ENCODE measurements at regions not wholly inside any gene's neighbourhood (a gene's known extent, or its start where the extent isn't known, plus 50 kb on each side); places are given as distances from the start of the nearest gene placed in this dataset.

GRCh38 chr10:44306762-44307161 lies 78.1 kb downstream of the CXCL12 start:
- intact Hi-C loops (cut with micrococcal nuclease; ENCODE audit: unreplicated experiment): no loop called here
- no peak overlapping the region for H3K27ac ChIP-seq
- no peaks in the 10 kb centered on the region for H4K20me1 ChIP-seq (ENCODE audit: insufficient read depth)
- no peaks in the 10 kb centered on the region for H3K36me3 ChIP-seq (ENCODE audit: low read depth)
- H3K9me3 ChIP-seq (ENCODE audit: insufficient read depth, low read depth): no peaks in the 10 kb centered on the region
- BruUV-seq (replicated peaks): no TSS peak
- ChIA-PET CTCF (no interaction called here), POLR2A (ENCODE audit: unreplicated experiment) (no interaction called here)
- no peaks in the 10 kb centered on the region; the same call in 1 of the 2 replicates for H3F3A ChIP-seq (ENCODE audit: insufficient read depth, low read depth)
- DNase-seq: no peak
- H3K4me2 ChIP-seq: no peak overlapping the region
- no peaks in the 10 kb centered on the region for H3K4me1 ChIP-seq (replicated peaks; ENCODE audit: insufficient read depth)
- H3K9me2 ChIP-seq (ENCODE audit: insufficient read depth): no peaks in the 10 kb centered on the region; the same call in 1 of the 2 replicates
- H3K27me3 ChIP-seq (ENCODE audit: insufficient read depth, low read depth): no peaks in the 10 kb centered on the region
- 0 out of 2 replicates have a peak, but pooled peaks have one; percentile 26 for TF ChIP-seq CTCF (conservative IDR thresholded peaks at IDR 0.05)
- TF ChIP-seq EZH2 (IDR thresholded peaks at IDR 0.05; ENCODE audit: low read depth): no peak
- no peaks in the 10 kb centered on the region for H3K79me2 ChIP-seq (ENCODE audit: low read depth)
- no peak overlapping the region for H3K4me3 ChIP-seq
- no peak overlapping the region for H2AFZ ChIP-seq

GRCh38 chr10:44306147-44306710 lies 78.7 kb downstream of the CXCL12 start:
- Histone ChIP-seq H3K9me3 (ENCODE audit: insufficient read depth, low read depth) (no peaks in the 10 kb centered on the region), H3K4me1 (replicated peaks; ENCODE audit: insufficient read depth) (no peaks in the 10 kb centered on the region), H3K9me2 (ENCODE audit: insufficient read depth) (no peaks in the 10 kb centered on the region; the same call in 1 of the 2 replicates), H3K4me2 (no peak overlapping the region), H3K4me3 (no peak overlapping the region), H3F3A (ENCODE audit: insufficient read depth, low read depth) (no peaks in the 10 kb centered on the region; the same call in 1 of the 2 replicates), H3K27me3 (ENCODE audit: insufficient read depth, low read depth) (no peaks in the 10 kb centered on the region), H3K79me2 (ENCODE audit: low read depth) (no peaks in the 10 kb centered on the region), H2AFZ (no peak overlapping the region), H3K27ac (no peak overlapping the region), H3K36me3 (ENCODE audit: low read depth) (no peaks in the 10 kb centered on the region), H4K20me1 (ENCODE audit: insufficient read depth) (no peaks in the 10 kb centered on the region)
- ChIA-PET CTCF (no interaction called here), POLR2A (ENCODE audit: unreplicated experiment) (no interaction called here)
- no peak for TF ChIP-seq EZH2 (IDR thresholded peaks at IDR 0.05; ENCODE audit: low read depth)
- TF ChIP-seq CTCF (conservative IDR thresholded peaks at IDR 0.05): no peak
- no peak for DNase-seq
- intact Hi-C loops (cut with micrococcal nuclease; ENCODE audit: unreplicated experiment): no loop called here
- BruUV-seq (replicated peaks): no TSS peak

- no peak overlapping the region for H3K27ac ChIP-seq
- intact Hi-C loops (cut with micrococcal nuclease; ENCODE audit: unreplicated experiment): no loop called here
These were observed 83.0 kb downstream of the CXCL12 start for GRCh38 chr10:44301781-44302355.

More at GRCh38 chr10:44301781-44302355, 83.0 kb downstream of the CXCL12 start:
- H3K4me2 ChIP-seq: no peak overlapping the region
- no peaks in the 10 kb centered on the region; the same call in 1 of the 2 replicates for H3K9me2 ChIP-seq (ENCODE audit: insufficient read depth)
- no peaks in the 10 kb centered on the region for H4K20me1 ChIP-seq (ENCODE audit: insufficient read depth)
- DNase-seq: no peak
- no peaks in the 10 kb centered on the region; the same call in 1 of the 2 replicates for H3F3A ChIP-seq (ENCODE audit: insufficient read depth, low read depth)
- H3K27me3 ChIP-seq (ENCODE audit: insufficient read depth, low read depth): no peaks in the 10 kb centered on the region
- no peaks in the 10 kb centered on the region for H3K36me3 ChIP-seq (ENCODE audit: low read depth)
- POLR2A ChIA-PET (ENCODE audit: unreplicated experiment): no interaction called here
- CTCF ChIA-PET: no interaction called here
- H2AFZ ChIP-seq: no peak overlapping the region
- TF ChIP-seq CTCF (conservative IDR thresholded peaks at IDR 0.05) (no peak), EZH2 (IDR thresholded peaks at IDR 0.05; ENCODE audit: low read depth) (no peak)
- no peaks in the 10 kb centered on the region for H3K79me2 ChIP-seq (ENCODE audit: low read depth)
- no peaks in the 10 kb centered on the region; the same call in 1 of the 2 replicates for H3K9me3 ChIP-seq (ENCODE audit: insufficient read depth, low read depth)
- H3K4me3 ChIP-seq: no peak overlapping the region
- no TSS peak for BruUV-seq (replicated peaks)
- H3K4me1 ChIP-seq (replicated peaks; ENCODE audit: insufficient read depth): no peaks in the 10 kb centered on the region

Data from PC-9 (cell line).